Mesothelial cell of epicardium (in vitro differentiated cells): ENCODE measurements at regions not wholly inside any gene's neighbourhood (a gene's known extent, or its start where the extent isn't known, plus 50 kb on each side); places are given as distances from the start of the nearest gene placed in this dataset.

ENCODE experiments used
- DNase-seq, 2 experiments: peaks; one replicate each; pipeline ENCODE4 v3.0.0; 2021; ENCODE audit warnings: low spot score in 2 of 2; ENCODE audit not compliant: unreplicated experiment in 2 of 2
- H3K27ac Mint-ChIP-seq: 2 replicates; pipeline ENCODE4 v1.8.0; 2021; ENCODE audit warnings: mixed read lengths
- H3K27me3 Mint-ChIP-seq: 2 replicates; pipeline ENCODE4 v1.8.0; 2021; ENCODE audit warnings: low read depth, mixed read lengths
- H3K36me3 Mint-ChIP-seq: 2 replicates; pipeline ENCODE4 v1.8.0; 2021; ENCODE audit warnings: mixed read lengths
- H3K4me1 Mint-ChIP-seq: 2 replicates; pipeline ENCODE4 v1.8.0; 2021; ENCODE audit warnings: mixed read lengths
- H3K4me3 Mint-ChIP-seq: 2 replicates; pipeline ENCODE4 v1.8.0; 2021; ENCODE audit warnings: mild to moderate bottlenecking, moderate library complexity, mixed read lengths
- H3K9me3 Mint-ChIP-seq: 2 replicates; pipeline ENCODE4 v1.8.0; 2021; ENCODE audit warnings: mixed read lengths
- CTCF ChIP-seq: fragments of 200-600 bp; sonication (generic); IDR thresholded peaks from one replicate; pipeline ENCODE4 v1.5.0; 2021; ENCODE audit warnings: antibody characterized with exemption; ENCODE audit not compliant: unreplicated experiment

- no peaks in the 10 kb centered on the region for H3K36me3 Mint-ChIP-seq
- no peak for TF ChIP-seq CTCF
- no peak overlapping the region for H3K27ac Mint-ChIP-seq
- H3K27me3 Mint-ChIP-seq, result peaks cover 20% of the 10 kb centered on the region
- peaks cover 10% of the 10 kb centered on the region for H3K9me3 Mint-ChIP-seq
- H3K4me3 Mint-ChIP-seq, result no peak overlapping the region
- peaks cover 17% of the 10 kb centered on the region for H3K4me1 Mint-ChIP-seq
- no peak for DNase-seq
Observed at GRCh38 chrX:69258893-69259292, 93.6 kb upstream of the PJA1 start.

GRCh38 chrX:69257499-69258127, 92.4 kb upstream of the PJA1 start:
- no peak overlapping the region for H3K27ac Mint-ChIP-seq
- H3K4me3 Mint-ChIP-seq, result no peak overlapping the region
- peaks cover 8% of the 10 kb centered on the region for H3K27me3 Mint-ChIP-seq
- no peak for TF ChIP-seq CTCF
- no peaks in the 10 kb centered on the region for H3K36me3 Mint-ChIP-seq
- H3K9me3 Mint-ChIP-seq, result peaks cover 5% of the 10 kb centered on the region
- H3K4me1 Mint-ChIP-seq, result peaks cover 7% of the 10 kb centered on the region
- DNase-seq, result no peak

GRCh38 chrX:69256291-69256565, 91.0 kb upstream of the PJA1 start:
- H3K4me1 Mint-ChIP-seq, result peaks cover 6% of the 10 kb centered on the region
- no peaks in the 10 kb centered on the region for H3K27me3 Mint-ChIP-seq
- H3K4me3 Mint-ChIP-seq, result no peak overlapping the region
- no peak overlapping the region for H3K27ac Mint-ChIP-seq
- no peaks in the 10 kb centered on the region for H3K36me3 Mint-ChIP-seq
- TF ChIP-seq CTCF, result no peak
- peaks cover 6% of the 10 kb centered on the region for H3K9me3 Mint-ChIP-seq
- no peak for DNase-seq

- no peak for DNase-seq
- Mint-ChIP-seq H3K27me3 (no peaks in the 10 kb centered on the region), H3K36me3 (no peaks in the 10 kb centered on the region), H3K9me3 (peaks cover 9% of the 10 kb centered on the region), H3K27ac (peak overlapping the region; percentile 25), H3K4me1 (peaks cover 6% of the 10 kb centered on the region), H3K4me3 (no peak overlapping the region)
- TF ChIP-seq CTCF, result no peak
Observed at GRCh38 chrX:69255441-69256290, 90.4 kb upstream of the PJA1 start.

- H3K36me3 Mint-ChIP-seq, result no peaks in the 10 kb centered on the region
- DNase-seq, result no peak
- H3K27me3 Mint-ChIP-seq, result no peaks in the 10 kb centered on the region
Observed at GRCh38 chrX:69253821-69254220, 88.6 kb upstream of the PJA1 start.

More at GRCh38 chrX:69253821-69254220, 88.6 kb upstream of the PJA1 start:
- Mint-ChIP-seq H3K27ac (no peak overlapping the region), H3K4me3 (no peak overlapping the region), H3K4me1 (peaks cover 6% of the 10 kb centered on the region), H3K9me3 (peaks cover 19% of the 10 kb centered on the region)
- no peak for TF ChIP-seq CTCF
